ENCODE measurements at regions not wholly inside any gene's neighbourhood (a gene's known extent, or its start where the extent isn't known, plus 50 kb on each side); places are given as distances from the start of the nearest gene placed in this dataset.

- no peak for TF ChIP-seq CTCF (IDR thresholded peaks at IDR 0.05)
- no peak for TF ChIP-seq EP300 (IDR thresholded peaks at IDR 0.05; ENCODE audit: borderline replicate concordance in 1 of 2, low read depth in 1 of 2, low read length in 1 of 2)
- no peak for TF ChIP-seq SMC3 (IDR thresholded peaks at IDR 0.05; ENCODE audit: low read depth, low read length)
- no peak for TF ChIP-seq TAF1 (IDR thresholded peaks at IDR 0.05; ENCODE audit: borderline replicate concordance, low read depth, low read length)
- no peak for TF ChIP-seq SIN3A (IDR thresholded peaks at IDR 0.05; ENCODE audit: borderline replicate concordance, low read depth, low read length)
- TF ChIP-seq POLR2AphosphoS5 (IDR thresholded peaks at IDR 0.05; ENCODE audit: low read depth, low read length) = no peak
Observed at GRCh38 chr12:46534327-46534840, 161.8 kb upstream of the SLC38A2 start.
